Stomach (tissue), 8 donors: ENCODE measurements at regions not wholly inside any gene's neighbourhood (a gene's known extent, or its start where the extent isn't known, plus 50 kb on each side); places are given as distances from the start of the nearest gene placed in this dataset.

Experiments
- DNase-seq, 2 donors: peaks; one replicate each; pipeline versions ENCODE4 v3.0.0 to v3.0.0-alpha.2; 2013 to 2019
- H3K27ac ChIP-seq, 5 donors: fragments of 200-600 bp in 4 of 5; sonication (generic) in 4 of 5; one replicate each; pipeline ENCODE4 v1.5.1; 2013 to 2019; ENCODE audit warnings: mild to moderate bottlenecking in 1 of 5, moderate library complexity in 1 of 5
- H3K27me3 ChIP-seq, 3 donors: fragments of 200-600 bp; sonication (generic); one replicate each; pipeline ENCODE4 v1.5.1; 2017 to 2019; ENCODE audit warnings: mixed run types in 1 of 3
- H3K36me3 ChIP-seq, 4 donors: fragments of 200-600 bp; sonication (generic); 1 replicate in 3 of 4; 2 replicates in 1 of 4; pipeline ENCODE4 v1.5.1; 2016 to 2019
- H3K4me1 ChIP-seq, 4 donors: fragments of 200-600 bp; sonication (generic); one replicate each; pipeline ENCODE4 v1.5.1; 2016 to 2019
- H3K4me3 ChIP-seq, 4 donors: fragments of 200-600 bp; sonication (generic) in 3 of 4; one replicate each; pipeline ENCODE4 v1.5.1; 2016 to 2019; ENCODE audit warnings: mild to moderate bottlenecking in 1 of 4
- H3K9me3 ChIP-seq, 4 donors: fragments of 200-600 bp; sonication (generic); one replicate each; pipeline ENCODE4 v1.5.1; 2016 to 2019
- CTCF ChIP-seq, 7 experiments: fragments of 450-650 bp in 4 of 7; fragments of 200-600 bp in 3 of 7; sonication (generic) in 3 of 7; IDR thresholded peaks; one replicate each; pipeline ENCODE4 v1.5.1; 2016 to 2019; ENCODE audit warnings: antibody characterized with exemption in 7 of 7, control low read depth in 2 of 7, mild to moderate bottlenecking in 1 of 7
- EP300 ChIP-seq: sonication (generic); formaldehyde crosslinking; IDR thresholded peaks from one replicate; pipeline ENCODE4 v1.6.1; 2017; ENCODE audit warnings: antibody characterized with exemption
- POLR2A ChIP-seq, 4 donors: fragments of 450-650 bp; IDR thresholded peaks; one replicate each; pipeline ENCODE4 v1.6.1; 2016; ENCODE audit warnings: antibody characterized with exemption in 4 of 4, control low read depth in 2 of 4, mild to moderate bottlenecking in 1 of 4, moderate library complexity in 1 of 4
- POLR2AphosphoS5 ChIP-seq, 3 donors: sonication (generic); formaldehyde crosslinking; IDR thresholded peaks; one replicate each; pipeline ENCODE4 v1.6.1; 2016; ENCODE audit warnings: antibody characterized with exemption in 3 of 3
- WGBS, 5 donors: extraction: QIAGEN DNeasy Blood & Tissue Kit in 3 of 5; methylation state at CpG; one replicate each; pipeline versions ENCODE4 v1.1.5 to v1.1.7; 2013 to 2018; 5-methylcytosine and 5-hydroxymethylcytosine counted together
- intact Hi-C: fragments of 100-400 bp; cut with DNase I; formaldehyde crosslinking; loops from one replicate; pipeline ENCODE4 v1.15.1; 2023; ENCODE audit warnings: low total_unique reads
- donor health status: healthy with polysubstance abuse.
- donor health status: Bipolar disorder and iron deficiency.
- donor health status: healthy.

GRCh38 chr19:56983804-56984203, 136.0 kb upstream of the USP29 start:
- Histone ChIP-seq H3K36me3 (no peaks in the 10 kb centered on the region), H3K4me3 (no peak overlapping the region), H3K9me3 (peaks cover 0 to 94% (median 69%) of the 10 kb centered on the region in 4 donors), H3K27me3 (peaks cover 0 to 12% (median 0%) of the 10 kb centered on the region in 3 donors), H3K4me1 (no peaks in the 10 kb centered on the region), H3K27ac (no peak overlapping the region)
- DNase-seq: no peak
- intact Hi-C loops: no loop called here
- WGBS, 5 donors: 76 to 92% (median 78%) methylated on average over 3 of the region's 3 CpGs
- TF ChIP-seq POLR2AphosphoS5 (IDR thresholded peaks at IDR 0.05): no peak
- TF ChIP-seq CTCF (IDR thresholded peaks at IDR 0.05): no peak
- TF ChIP-seq EP300: no peak
- no peak for TF ChIP-seq POLR2A (IDR thresholded peaks at IDR 0.05)

- peaks cover 0 to 12% (median 0%) of the 10 kb centered on the region in 3 donors for H3K27me3 ChIP-seq
- intact Hi-C loops: no loop called here
- H3K4me3 ChIP-seq: no peak overlapping the region
- peaks cover 0 to 91% (median 53%) of the 10 kb centered on the region in 4 donors for H3K9me3 ChIP-seq
- DNase-seq: no peak
- no peaks in the 10 kb centered on the region for H3K36me3 ChIP-seq
- no peaks in the 10 kb centered on the region for H3K4me1 ChIP-seq
- no peak for TF ChIP-seq POLR2A (IDR thresholded peaks at IDR 0.05)
- TF ChIP-seq CTCF (IDR thresholded peaks at IDR 0.05): no peak
- TF ChIP-seq EP300: no peak
- TF ChIP-seq POLR2AphosphoS5 (IDR thresholded peaks at IDR 0.05): no peak
- WGBS, 5 donors: 53 to 73% (median 67%) methylated on average over 9 of the region's 9 CpGs
- no peak overlapping the region for H3K27ac ChIP-seq
These were observed 133.4 kb upstream of the USP29 start for GRCh38 chr19:56986386-56986785.

DNA sequence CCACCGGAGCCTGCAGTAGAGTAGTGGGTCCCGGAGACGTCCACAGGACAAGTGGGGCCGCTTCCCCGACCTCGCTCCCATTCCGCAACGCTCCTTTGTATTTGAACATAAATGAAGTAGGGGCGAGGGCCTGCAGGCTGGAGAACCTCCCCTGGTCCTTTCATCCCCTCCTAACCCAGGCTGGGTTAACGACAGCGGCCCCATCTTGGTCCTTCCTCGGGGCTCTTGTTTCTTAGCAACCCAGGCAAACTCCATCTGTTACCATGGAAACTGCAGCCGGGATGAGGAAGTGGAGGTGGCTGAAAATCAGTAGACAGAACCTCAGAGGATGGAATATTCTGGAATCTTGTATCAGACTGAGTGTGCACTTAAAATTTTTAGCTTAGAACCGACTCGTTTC, 132.6 kb upstream of the USP29 start:
- intact Hi-C loops: no loop called here
- no peak for DNase-seq
- 75 to 86% (median 79%) methylated on average over 15 of the region's 15 CpGs for WGBS, 5 donors
- no peak for TF ChIP-seq CTCF (IDR thresholded peaks at IDR 0.05)
- Histone ChIP-seq H3K27ac (no peak overlapping the region), H3K27me3 (peaks cover 0 to 12% (median 0%) of the 10 kb centered on the region in 3 donors), H3K9me3 (peaks cover 0 to 91% (median 52%) of the 10 kb centered on the region in 4 donors), H3K36me3 (no peaks in the 10 kb centered on the region), H3K4me3 (no peak overlapping the region), H3K4me1 (no peaks in the 10 kb centered on the region)

DNA sequence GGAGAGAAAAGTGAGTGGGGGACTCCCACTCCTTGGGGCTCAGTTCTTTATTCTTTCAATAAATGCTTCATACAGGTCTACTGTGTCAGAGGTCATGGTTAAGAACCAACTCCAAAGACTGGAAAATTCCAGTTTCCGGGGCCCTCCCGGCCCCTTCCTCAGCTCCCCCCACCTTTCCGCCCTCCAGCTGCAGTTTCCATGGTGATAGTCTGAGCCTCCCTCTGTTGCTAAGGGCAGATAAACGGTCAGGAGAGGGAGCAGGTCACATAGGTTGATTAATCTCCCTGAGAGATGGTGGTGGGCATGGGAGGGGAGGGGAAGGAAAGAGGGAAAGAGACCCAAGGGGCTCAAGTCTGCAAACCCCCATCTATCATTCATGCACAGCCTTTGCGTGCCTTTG, 131.5 kb upstream of the USP29 start:
- no peaks in the 10 kb centered on the region for H3K36me3 ChIP-seq
- 18 to 41% (median 22%) methylated on average over 5 of the region's 5 CpGs for WGBS, 5 donors
- no peak for TF ChIP-seq POLR2AphosphoS5 (IDR thresholded peaks at IDR 0.05)
- TF ChIP-seq CTCF (IDR thresholded peaks at IDR 0.05): no peak
- no peak for TF ChIP-seq POLR2A (IDR thresholded peaks at IDR 0.05)
- no peak for TF ChIP-seq EP300
- peaks cover 0 to 95% (median 55%) of the 10 kb centered on the region in 4 donors for H3K9me3 ChIP-seq
- peaks cover 0 to 12% (median 0%) of the 10 kb centered on the region in 3 donors for H3K27me3 ChIP-seq
- H3K4me3 ChIP-seq: no peak overlapping the region
- intact Hi-C loops: no loop called here
- H3K27ac ChIP-seq: no peak overlapping the region
- no peaks in the 10 kb centered on the region for H3K4me1 ChIP-seq
- DNase-seq: no peak
